ENCODE measurements at regions not wholly inside any gene's neighbourhood (a gene's known extent, or its start where the extent isn't known, plus 50 kb on each side); places are given as distances from the start of the nearest gene placed in this dataset.

- DNase-seq (ENCODE audit: low read depth) = no peak
Measured at GRCh38 chr11:129324533-129325175, 51.0 kb upstream of the BARX2 start.

- DNase-seq (ENCODE audit: low read depth) = no peak
Measured at GRCh38 chr11:129323896-129324502, 51.6 kb upstream of the BARX2 start.

- DNase-seq (ENCODE audit: low read depth) = no peak
Measured at GRCh38 chr11:129322941-129323340, 52.7 kb upstream of the BARX2 start.

GRCh38 chr11:129321076-129321475, 54.6 kb upstream of the BARX2 start:
- no peak for DNase-seq (ENCODE audit: low read depth)

GRCh38 chr11:129320494-129320893, 55.2 kb upstream of the BARX2 start:
- DNase-seq (ENCODE audit: low read depth) = no peak

- DNase-seq (ENCODE audit: low read depth) = no peak
Measured at GRCh38 chr11:129319751-129320150, 55.9 kb upstream of the BARX2 start.

GRCh38 chr11:129319201-129319600, 56.4 kb upstream of the BARX2 start:
- DNase-seq (ENCODE audit: low read depth) = no peak

- no peak for DNase-seq (ENCODE audit: low read depth)
Measured at GRCh38 chr11:129317571-129317970, 58.1 kb upstream of the BARX2 start.

- no peak for DNase-seq (ENCODE audit: low read depth)
Measured at GRCh38 chr11:129316781-129317180, 58.9 kb upstream of the BARX2 start.

- no peak for DNase-seq (ENCODE audit: low read depth)
Measured at GRCh38 chr11:129315781-129316579, 59.7 kb upstream of the BARX2 start.

GRCh38 chr11:129314371-129314770, 61.3 kb upstream of the BARX2 start:
- no peak for DNase-seq (ENCODE audit: low read depth)

- DNase-seq (ENCODE audit: low read depth) = no peak
Measured at GRCh38 chr11:129313541-129314297, 61.9 kb upstream of the BARX2 start.

- no peak for DNase-seq (ENCODE audit: low read depth)
Measured at GRCh38 chr11:129312730-129313503, 62.7 kb upstream of the BARX2 start.

- DNase-seq (ENCODE audit: low read depth) = no peak
Measured at GRCh38 chr11:129308241-129308865, 67.3 kb upstream of the BARX2 start.

- no peak for DNase-seq (ENCODE audit: low read depth)
Measured at GRCh38 chr11:129307162-129307561, 68.5 kb upstream of the BARX2 start.

GRCh38 chr11:129302386-129303101, 73.1 kb upstream of the BARX2 start:
- no peak for DNase-seq (ENCODE audit: low read depth)

- DNase-seq (ENCODE audit: low read depth) = no peak
Measured at GRCh38 chr11:129300099-129300498, 75.5 kb upstream of the BARX2 start.

GRCh38 chr11:129298988-129299387, 76.7 kb upstream of the BARX2 start:
- DNase-seq (ENCODE audit: low read depth) = no peak

GRCh38 chr11:129295746-129296145, 79.9 kb upstream of the BARX2 start:
- DNase-seq (ENCODE audit: low read depth) = no peak

GRCh38 chr11:129292771-129293170, 82.9 kb upstream of the BARX2 start:
- DNase-seq (ENCODE audit: low read depth) = no peak

GRCh38 chr11:129292092-129292491, 83.6 kb upstream of the BARX2 start:
- no peak for DNase-seq (ENCODE audit: low read depth)
